ENCODE measurements at regions not wholly inside any gene's neighbourhood (a gene's known extent, or its start where the extent isn't known, plus 50 kb on each side); places are given as distances from the start of the nearest gene placed in this dataset.
"Not testable (repeated sequence)": the region's sequence is repeated elsewhere in the genome, so short reads cannot be mapped to it uniquely, and the experiment has no call there.

- Histone ChIP-seq H3K4me3 (no peak overlapping the region), H3K4me1 (no peaks in the 10 kb centered on the region), H3K36me3 (no peaks in the 10 kb centered on the region), H3K9me3 (no peaks in the 10 kb centered on the region), H3K27ac (no peak overlapping the region), H3K27me3 (no peaks in the 10 kb centered on the region)
- no peak for DNase-seq (ENCODE audit: low spot score in 2 of 2)
- TF ChIP-seq POLR2AphosphoS5 (IDR thresholded peaks at IDR 0.05) (no peak), POLR2A (IDR thresholded peaks at IDR 0.05) (no peak), CTCF (IDR thresholded peaks at IDR 0.05) (no peak)
- intact Hi-C loops (cut with DNase I; ENCODE audit: low total_unique reads): no loop called here
Measured at GRCh38 chrY:8033200-8033599, 1121.6 kb upstream of the AMELY start.

GRCh38 chrY:8020540-8020939, 1109.0 kb upstream of the AMELY start:
- no peak for DNase-seq (ENCODE audit: low spot score in 2 of 2)
- no peaks in the 10 kb centered on the region for H3K36me3 ChIP-seq
- H3K4me1 ChIP-seq: no peaks in the 10 kb centered on the region
- H3K4me3 ChIP-seq: no peak overlapping the region
- H3K9me3 ChIP-seq: no peaks in the 10 kb centered on the region
- TF ChIP-seq CTCF (IDR thresholded peaks at IDR 0.05): no peak
- TF ChIP-seq POLR2AphosphoS5 (IDR thresholded peaks at IDR 0.05): no peak
- no peak for TF ChIP-seq POLR2A (IDR thresholded peaks at IDR 0.05)
- intact Hi-C loops (cut with DNase I; ENCODE audit: low total_unique reads): no loop called here
- no peak overlapping the region for H3K27ac ChIP-seq
- H3K27me3 ChIP-seq: no peaks in the 10 kb centered on the region

GRCh38 chrY:8011515-8011914, 1100.0 kb upstream of the AMELY start:
- Histone ChIP-seq H3K4me3 (no peak overlapping the region), H3K4me1 (no peaks in the 10 kb centered on the region), H3K27me3 (no peaks in the 10 kb centered on the region), H3K36me3 (no peaks in the 10 kb centered on the region), H3K27ac (no peak overlapping the region), H3K9me3 (no peaks in the 10 kb centered on the region)
- DNase-seq (ENCODE audit: low spot score in 2 of 2): no peak
- TF ChIP-seq CTCF (IDR thresholded peaks at IDR 0.05) (no peak), POLR2AphosphoS5 (IDR thresholded peaks at IDR 0.05) (no peak), POLR2A (IDR thresholded peaks at IDR 0.05) (no peak)
- intact Hi-C loops (cut with DNase I; ENCODE audit: low total_unique reads): no loop called here

GRCh38 chrY:8004196-8004595, 1092.6 kb upstream of the AMELY start:
- Histone ChIP-seq H3K4me1 (no peaks in the 10 kb centered on the region), H3K36me3 (no peaks in the 10 kb centered on the region), H3K27me3 (no peaks in the 10 kb centered on the region), H3K27ac (no peak overlapping the region), H3K4me3 (no peak overlapping the region), H3K9me3 (no peaks in the 10 kb centered on the region)
- no peak for DNase-seq (ENCODE audit: low spot score in 2 of 2)
- TF ChIP-seq POLR2A (IDR thresholded peaks at IDR 0.05) (no peak), POLR2AphosphoS5 (IDR thresholded peaks at IDR 0.05) (no peak), CTCF (IDR thresholded peaks at IDR 0.05) (no peak)
- intact Hi-C loops (cut with DNase I; ENCODE audit: low total_unique reads): no loop called here

- no peaks in the 10 kb centered on the region for H3K9me3 ChIP-seq
- H3K4me3 ChIP-seq: no peak overlapping the region
- intact Hi-C loops (cut with DNase I; ENCODE audit: low total_unique reads): no loop called here
- no peaks in the 10 kb centered on the region for H3K4me1 ChIP-seq
- no peaks in the 10 kb centered on the region for H3K27me3 ChIP-seq
- no peaks in the 10 kb centered on the region for H3K36me3 ChIP-seq
- no peak for DNase-seq (ENCODE audit: low spot score in 2 of 2)
- TF ChIP-seq POLR2AphosphoS5 (IDR thresholded peaks at IDR 0.05) (no peak), CTCF (IDR thresholded peaks at IDR 0.05) (no peak), POLR2A (IDR thresholded peaks at IDR 0.05) (no peak)
- H3K27ac ChIP-seq: no peak overlapping the region
Measured at GRCh38 chrY:7996726-7997125, 1085.2 kb upstream of the AMELY start.

GRCh38 chrY:7994781-7995180, 1083.2 kb upstream of the AMELY start:
- H3K36me3 ChIP-seq; intact Hi-C loops (cut with DNase I; ENCODE audit: low total_unique reads); H3K9me3 ChIP-seq; H3K27ac ChIP-seq; DNase-seq (ENCODE audit: low spot score in 2 of 2); H3K4me1 ChIP-seq; H3K4me3 ChIP-seq; H3K27me3 ChIP-seq: not testable (repeated sequence)

All from breast epithelium (tissue), 4 donors.